HepG2 (cell line): ENCODE measurements at regions not wholly inside any gene's neighbourhood (a gene's known extent, or its start where the extent isn't known, plus 50 kb on each side); places are given as distances from the start of the nearest gene placed in this dataset.
A peak's percentile ranks its signal among the peaks of the same experiment; 100 is the strongest.

ENCODE experiments used
- ARNTL ChIP-seq: sonication (generic); formaldehyde crosslinking; IDR thresholded peaks from 2 replicates; pipeline ENCODE4 v1.4.0; 2020; ENCODE audit warnings: mild to moderate bottlenecking, missing genetic modification reagents
- CERS6 ChIP-seq: sonication (generic); formaldehyde crosslinking; IDR thresholded peaks from 2 replicates; pipeline ENCODE4 v1.5.0; 2020; ENCODE audit warnings: missing genetic modification reagents
- ELF4 ChIP-seq: sonication (generic); formaldehyde crosslinking; IDR thresholded peaks from 2 replicates; pipeline ENCODE4 v1.5.0; 2020; ENCODE audit warnings: missing genetic modification reagents, mild to moderate bottlenecking, moderate library complexity, borderline replicate concordance
- FOXP1 ChIP-seq, 2 experiments: fragments of 450-650 bp in 1 of 2; IDR thresholded peaks; 2 replicates each; pipeline ENCODE4 v1.6.1; 2017 to 2018; ENCODE audit warnings: antibody characterized with exemption in 1 of 2
- HDAC1 ChIP-seq: sonication (generic); formaldehyde crosslinking; IDR thresholded peaks from 2 replicates; pipeline ENCODE4 v1.5.1; 2020; ENCODE audit warnings: mild to moderate bottlenecking, missing genetic modification reagents
- HOXA3 ChIP-seq: sonication (generic); formaldehyde crosslinking; IDR thresholded peaks from 2 replicates; pipeline ENCODE4 v1.5.0; 2020; ENCODE audit warnings: missing genetic modification reagents
- KDM4B ChIP-seq: sonication (generic); formaldehyde crosslinking; IDR thresholded peaks from 2 replicates; pipeline ENCODE4 v1.4.0; 2020; ENCODE audit warnings: missing genetic modification reagents
- MEIS2 ChIP-seq: sonication (generic); formaldehyde crosslinking; IDR thresholded peaks from 2 replicates; pipeline ENCODE4 v1.9.0; 2021; ENCODE audit warnings: mild to moderate bottlenecking, missing genetic modification reagents
- NFAT5 ChIP-seq: sonication (generic); formaldehyde crosslinking; IDR thresholded peaks from 2 replicates; pipeline ENCODE4 v1.4.0; 2020; ENCODE audit warnings: missing genetic modification reagents
- PHF5A ChIP-seq: IDR thresholded peaks from one replicate; pipeline ENCODE4 v1.6.1; 2018; ENCODE audit warnings: low read depth, missing genetic modification reagents; ENCODE audit not compliant: unreplicated experiment
- SNAI1 ChIP-seq: sonication (generic); formaldehyde crosslinking; IDR thresholded peaks from 2 replicates; pipeline ENCODE4 v1.5.0; 2020; ENCODE audit warnings: mild to moderate bottlenecking, missing genetic modification reagents, borderline replicate concordance
- THRA ChIP-seq: sonication (generic); formaldehyde crosslinking; IDR thresholded peaks from 2 replicates; pipeline ENCODE4 v1.4.0; 2020; ENCODE audit warnings: missing genetic modification reagents, borderline replicate concordance
- ZNF484 ChIP-seq: sonication (generic); formaldehyde crosslinking; IDR thresholded peaks from 2 replicates; pipeline ENCODE4 v1.5.1; 2020; ENCODE audit warnings: mild to moderate bottlenecking, low read depth, missing genetic modification reagents, borderline replicate concordance
- ZNF609 ChIP-seq: sonication (generic); formaldehyde crosslinking; IDR thresholded peaks from 2 replicates; pipeline ENCODE4 v1.4.0; 2020; ENCODE audit warnings: mild to moderate bottlenecking, missing genetic modification reagents, borderline replicate concordance
- ZSCAN9 ChIP-seq: IDR thresholded peaks from 2 replicates; pipeline ENCODE4 v1.6.1; 2016; ENCODE audit warnings: borderline replicate concordance
- TF ChIP-seq, protein P1 (sequence below): sonication (generic); IDR thresholded peaks from 2 replicates; pipeline ENCODE4 v1.6.1; 2016; ENCODE audit warnings: low read depth, borderline replicate concordance

- TF ChIP-seq KDM4B (CRISPR knock-in tag) = 0 out of 2 replicates have a peak, but pooled peaks have one; percentile 26
- peak; percentile 32; the same call in 1 of the 2 replicates for TF ChIP-seq ELF4
- peak; percentile 94 for TF ChIP-seq THRA (CRISPR knock-in tag)
- TF ChIP-seq HOXA3 = peak; percentile 22; the same call in 1 of the 2 replicates
- TF ChIP-seq SNAI1 (CRISPR knock-in tag) = no peak
- TF ChIP-seq ZNF484 (CRISPR knock-in tag) = no peak
- TF ChIP-seq MEIS2 (CRISPR knock-in tag) = no peak
- peak; percentile 71; the same call in 1 of the 2 replicates for TF ChIP-seq ZNF609 (CRISPR knock-in tag)
- no peak for TF ChIP-seq FOXP1 (IDR thresholded peaks at IDR 0.05)
- peak; percentile 37; the same call in 1 of the 2 replicates for TF ChIP-seq FOXP1 (CRISPR knock-in tag; IDR thresholded peaks at IDR 0.05)
- TF ChIP-seq, protein P1, sequence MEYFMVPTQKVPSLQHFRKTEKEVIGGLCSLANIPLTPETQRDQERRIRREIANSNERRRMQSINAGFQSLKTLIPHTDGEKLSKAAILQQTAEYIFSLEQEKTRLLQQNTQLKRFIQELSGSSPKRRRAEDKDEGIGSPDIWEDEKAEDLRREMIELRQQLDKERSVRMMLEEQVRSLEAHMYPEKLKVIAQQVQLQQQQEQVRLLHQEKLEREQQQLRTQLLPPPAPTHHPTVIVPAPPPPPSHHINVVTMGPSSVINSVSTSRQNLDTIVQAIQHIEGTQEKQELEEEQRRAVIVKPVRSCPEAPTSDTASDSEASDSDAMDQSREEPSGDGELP = 0 out of 2 replicates have a peak, but pooled peaks have one; percentile 16
- TF ChIP-seq HDAC1 (CRISPR knock-in tag) = peak; percentile 41; the same call in 1 of the 2 replicates
- TF ChIP-seq PHF5A (CRISPR knock-in tag) = peak; percentile 70
- TF ChIP-seq ARNTL = no peak
- no peak for TF ChIP-seq CERS6
- TF ChIP-seq ZSCAN9 = peak; percentile 67; the same call in 1 of the 2 replicates
- TF ChIP-seq NFAT5 (CRISPR knock-in tag) = no peak
These were observed 162.0 kb downstream of the CYP26A1 start (continued) for GRCh38 chr10:93235686-93236085.
